ENCODE measurements at regions not wholly inside any gene's neighbourhood (a gene's known extent, or its start where the extent isn't known, plus 50 kb on each side); places are given as distances from the start of the nearest gene placed in this dataset.

- Histone ChIP-seq H4K20me1 (ENCODE audit: control insufficient read depth, insufficient read depth, insufficient read length) (no peaks in the 10 kb centered on the region), H3K23ac (ENCODE audit: insufficient read length, low read depth, low read length) (no peak overlapping the region), H3K27me3 (ENCODE audit: insufficient read depth, low read length) (no peaks in the 10 kb centered on the region), H4K8ac (replicated peaks; ENCODE audit: insufficient read length, low read depth, low read length) (no peak overlapping the region), H4K91ac (ENCODE audit: insufficient read length, low read depth, low read length) (no peak overlapping the region), H3T11ph (ENCODE audit: low read length) (no peak overlapping the region), H3K14ac (ENCODE audit: insufficient read depth, low read length) (no peak overlapping the region), H3K4ac (ENCODE audit: low read depth, low read length) (no peak overlapping the region), H3K56ac (ENCODE audit: insufficient read length, low read depth, low read length) (no peak overlapping the region), H3K27ac (ENCODE audit: insufficient read length, low read depth, low read length) (no peak overlapping the region), H3K79me2 (ENCODE audit: insufficient read depth, low read length) (no peaks in the 10 kb centered on the region), H3K18ac (ENCODE audit: insufficient read length, low read depth, low read length) (no peak overlapping the region), H2AK5ac (ENCODE audit: insufficient read length, low read length) (no peak overlapping the region), H2BK12ac (ENCODE audit: insufficient read length, low read depth, low read length) (no peak overlapping the region), H3K4me2 (ENCODE audit: insufficient read depth, insufficient read length, low read length) (no peak overlapping the region), H2BK5ac (ENCODE audit: insufficient read length, low read length) (no peak overlapping the region), H3K23me2 (ENCODE audit: insufficient read length, low read depth, low read length, poor library complexity, severe bottlenecking) (no peaks in the 10 kb centered on the region), H4K5ac (ENCODE audit: insufficient read length, low read depth, low read length) (no peak overlapping the region), H2BK20ac (ENCODE audit: low read depth, low read length, poor library complexity, severe bottlenecking) (no peak overlapping the region), H3K4me1 (ENCODE audit: insufficient read depth, low read length) (no peaks in the 10 kb centered on the region), H2BK120ac (ENCODE audit: low read depth, low read length, poor library complexity, severe bottlenecking) (no peak overlapping the region), H3K79me1 (ENCODE audit: insufficient read depth, low read depth, low read length, poor library complexity, severe bottlenecking) (no peaks in the 10 kb centered on the region), H3K9ac (ENCODE audit: extremely low read depth, insufficient read length, low read length) (no peak overlapping the region), H3K9me3 (ENCODE audit: control insufficient read depth, low read depth, low read length) (peaks cover 15% of the 10 kb centered on the region), H2BK15ac (ENCODE audit: low read depth, low read length) (peak overlapping the region; percentile 62; the same call in 1 of the 2 replicates), H2AFZ (ENCODE audit: low read length) (no peak overlapping the region)
- DNase-seq, result no peak
- Mint-ChIP-seq H3K9me3 (peaks cover 35 to 42% of the 10 kb centered on the region in 2 experiments), H3K36me3 (ENCODE audit: insufficient read depth in 1 of 3, low read depth in 3 of 3) (peaks cover 20 to 43% (median 27%) of the 10 kb centered on the region in 3 experiments), H3K27ac (no peak overlapping the region), H3K4me3 (no peak overlapping the region), H3K4me1 (peaks cover 6 to 11% of the 10 kb centered on the region in 2 experiments; a peak in 3 of 4 replicates), H3K27me3 (ENCODE audit: low read depth) (peaks cover 5% of the 10 kb centered on the region)
- WGBS (ENCODE audit: extremely low coverage, insufficient read length, low lambda C conversion rate), result no CpG with 5 or more reads among the region's 2 CpGs
- TF ChIP-seq CTCF (conservative IDR thresholded peaks at IDR 0.05), result peak; percentile 69
Measured at GRCh38 chr11:70944636-70945035, 307.7 kb downstream of the SHANK2 start.
